SH-SY5Y (cell line): ENCODE measurements at regions not wholly inside any gene's neighbourhood (a gene's known extent, or its start where the extent isn't known, plus 50 kb on each side); places are given as distances from the start of the nearest gene placed in this dataset.

Experiments used
- GATA2 ChIP-seq: IDR thresholded peaks from 2 replicates; pipeline ENCODE4 v1.6.1; 2011; ENCODE audit warnings: mild to moderate bottlenecking, low read depth, low read length
- GATA3 ChIP-seq: IDR thresholded peaks from 2 replicates; pipeline ENCODE4 v1.6.1; 2011; ENCODE audit warnings: low read depth, mild to moderate bottlenecking, low read length, moderate library complexity

- no peak for TF ChIP-seq GATA3
- no peak for TF ChIP-seq GATA2
Observed at GRCh38 chr10:90412582-90412981, 445.3 kb downstream of the HTR7 start.
